Suprapubic skin (tissue), 4 donors: ENCODE measurements at regions not wholly inside any gene's neighbourhood (a gene's known extent, or its start where the extent isn't known, plus 50 kb on each side); places are given as distances from the start of the nearest gene placed in this dataset.

Experiments used
- CTCF ChIP-seq, 2 donors: fragments of 200-600 bp in 1 of 2; fragments of 450-650 bp in 1 of 2; sonication (generic) in 1 of 2; IDR thresholded peaks; one replicate each; pipeline ENCODE4 v1.5.1; 2016 to 2019; ENCODE audit warnings: antibody characterized with exemption in 2 of 2, mild to moderate bottlenecking in 1 of 2, moderate library complexity in 1 of 2
- EP300 ChIP-seq: sonication (generic); formaldehyde crosslinking; IDR thresholded peaks from one replicate; pipeline ENCODE4 v1.6.1; 2017; ENCODE audit warnings: antibody characterized with exemption
- POLR2A ChIP-seq, 2 donors: fragments of 450-650 bp; IDR thresholded peaks; one replicate each; pipeline ENCODE4 v1.6.1; 2017; ENCODE audit warnings: antibody characterized with exemption in 2 of 2, mild to moderate bottlenecking in 2 of 2, moderate library complexity in 2 of 2
- POLR2AphosphoS5 ChIP-seq, 3 donors: sonication (generic); formaldehyde crosslinking; IDR thresholded peaks; one replicate each; pipeline ENCODE4 v1.6.1; 2017; ENCODE audit warnings: antibody characterized with exemption in 3 of 3

GRCh38 chr17:13334374-13334773, 267.4 kb downstream of the HS3ST3A1 start:
- TF ChIP-seq CTCF (IDR thresholded peaks at IDR 0.05), result no peak
- no peak for TF ChIP-seq POLR2AphosphoS5 (IDR thresholded peaks at IDR 0.05)
- TF ChIP-seq EP300, result no peak
- no peak for TF ChIP-seq POLR2A (IDR thresholded peaks at IDR 0.05)
